ENCODE measurements at regions not wholly inside any gene's neighbourhood (a gene's known extent, or its start where the extent isn't known, plus 50 kb on each side); places are given as distances from the start of the nearest gene placed in this dataset.

DNA sequence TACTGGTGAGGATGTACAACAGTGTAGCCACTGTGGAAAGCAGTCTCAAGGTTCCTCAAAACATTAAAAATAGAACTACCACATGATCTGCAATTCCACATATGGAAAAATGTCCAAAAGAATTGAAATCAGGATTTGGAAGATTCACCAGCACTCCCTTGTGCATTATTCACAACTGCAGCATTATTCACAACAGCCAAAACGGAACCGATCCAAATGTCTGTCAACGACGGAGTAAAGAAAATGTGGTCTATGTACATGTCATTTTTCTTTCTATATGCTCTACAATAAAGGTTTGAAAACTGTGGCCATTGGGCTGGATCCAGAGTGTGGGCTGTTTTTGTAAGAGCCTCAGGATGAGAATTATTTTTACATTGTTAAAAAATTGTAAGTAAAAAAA, 1206.1 kb upstream of the CELF2 start:
- ChIA-PET POLR2A (no interaction called here), CTCF (no interaction called here)
- Mint-ChIP-seq H3K27ac (no peak overlapping the region), H3K4me1 (ENCODE audit: low read depth) (no peaks in the 10 kb centered on the region), H3K27me3 (no peaks in the 10 kb centered on the region), H3K9me3 (peaks cover 5% of the 10 kb centered on the region), H3K36me3 (ENCODE audit: low read depth) (no peaks in the 10 kb centered on the region), H3K4me3 (no peak overlapping the region)
- no peak for ATAC-seq
- DNase-seq, result no peak
- TF ChIP-seq, protein P1, sequence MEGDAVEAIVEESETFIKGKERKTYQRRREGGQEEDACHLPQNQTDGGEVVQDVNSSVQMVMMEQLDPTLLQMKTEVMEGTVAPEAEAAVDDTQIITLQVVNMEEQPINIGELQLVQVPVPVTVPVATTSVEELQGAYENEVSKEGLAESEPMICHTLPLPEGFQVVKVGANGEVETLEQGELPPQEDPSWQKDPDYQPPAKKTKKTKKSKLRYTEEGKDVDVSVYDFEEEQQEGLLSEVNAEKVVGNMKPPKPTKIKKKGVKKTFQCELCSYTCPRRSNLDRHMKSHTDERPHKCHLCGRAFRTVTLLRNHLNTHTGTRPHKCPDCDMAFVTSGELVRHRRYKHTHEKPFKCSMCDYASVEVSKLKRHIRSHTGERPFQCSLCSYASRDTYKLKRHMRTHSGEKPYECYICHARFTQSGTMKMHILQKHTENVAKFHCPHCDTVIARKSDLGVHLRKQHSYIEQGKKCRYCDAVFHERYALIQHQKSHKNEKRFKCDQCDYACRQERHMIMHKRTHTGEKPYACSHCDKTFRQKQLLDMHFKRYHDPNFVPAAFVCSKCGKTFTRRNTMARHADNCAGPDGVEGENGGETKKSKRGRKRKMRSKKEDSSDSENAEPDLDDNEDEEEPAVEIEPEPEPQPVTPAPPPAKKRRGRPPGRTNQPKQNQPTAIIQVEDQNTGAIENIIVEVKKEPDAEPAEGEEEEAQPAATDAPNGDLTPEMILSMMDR (IDR thresholded peaks at IDR 0.05), result no peak
- intact Hi-C loops (cut with micrococcal nuclease), result no loop called here

GRCh38 chr10:9814285-9814864, 1203.3 kb upstream of the CELF2 start:
- DNase-seq, result no peak
- TF ChIP-seq, protein P1 (IDR thresholded peaks at IDR 0.05), result no peak
- intact Hi-C loops (cut with micrococcal nuclease), result no loop called here
- no peak for ATAC-seq
- Mint-ChIP-seq H3K4me1 (ENCODE audit: low read depth) (no peaks in the 10 kb centered on the region), H3K27ac (no peak overlapping the region), H3K9me3 (peaks cover 5% of the 10 kb centered on the region), H3K4me3 (no peak overlapping the region), H3K36me3 (ENCODE audit: low read depth) (no peaks in the 10 kb centered on the region), H3K27me3 (no peaks in the 10 kb centered on the region)
- CTCF ChIA-PET, result no interaction called here
- POLR2A ChIA-PET, result no interaction called here

DNA sequence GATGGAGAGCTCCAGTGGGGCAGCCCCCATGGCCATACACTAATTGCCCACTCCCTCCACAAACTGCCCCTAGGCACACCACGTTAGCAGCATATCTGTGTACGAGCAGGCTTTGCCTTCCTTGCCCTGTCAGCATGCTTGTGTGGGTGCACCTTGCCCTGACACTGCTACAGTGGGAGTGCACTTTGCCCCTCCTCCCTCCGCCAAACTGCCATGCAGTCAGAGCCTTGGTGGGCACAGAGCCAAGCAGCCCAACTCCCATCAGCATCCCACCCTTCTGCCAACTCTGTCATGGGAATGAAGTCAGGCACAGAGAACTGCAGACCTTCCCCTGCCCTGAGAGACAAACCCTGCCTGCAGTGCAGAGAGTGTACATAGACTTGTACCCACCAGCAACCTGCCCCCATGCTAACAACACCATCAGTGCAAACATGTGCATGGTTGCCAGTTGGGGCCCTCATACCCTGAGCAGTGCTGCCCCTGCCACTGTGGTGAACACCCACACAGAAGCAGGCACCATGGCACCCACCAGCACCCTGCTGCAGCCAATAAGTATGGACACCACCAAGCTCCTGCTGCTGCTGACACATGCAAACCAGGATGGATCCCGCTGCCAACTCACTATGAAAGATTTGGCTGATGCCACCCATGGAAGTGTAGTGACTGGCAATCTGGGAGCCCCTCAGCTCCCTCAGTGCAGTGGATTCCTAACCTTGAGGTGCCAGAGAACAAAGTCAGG, 1197.7 kb upstream of the CELF2 start:
- intact Hi-C loops (cut with micrococcal nuclease), result no loop called here
- ATAC-seq, result no peak
- H3K4me1 Mint-ChIP-seq (ENCODE audit: low read depth), result no peaks in the 10 kb centered on the region
- ChIA-PET CTCF (no interaction called here), POLR2A (no interaction called here)
- H3K27me3 Mint-ChIP-seq, result no peaks in the 10 kb centered on the region
- H3K27ac Mint-ChIP-seq, result no peak overlapping the region
- H3K36me3 Mint-ChIP-seq (ENCODE audit: low read depth), result no peaks in the 10 kb centered on the region
- no peak overlapping the region for H3K4me3 Mint-ChIP-seq
- TF ChIP-seq, protein P1 (IDR thresholded peaks at IDR 0.05), result no peak
- peaks cover 5% of the 10 kb centered on the region for H3K9me3 Mint-ChIP-seq
- no peak for DNase-seq

GRCh38 chr10:9823268-9823930, 1194.3 kb upstream of the CELF2 start:
- no peaks in the 10 kb centered on the region for H3K9me3 Mint-ChIP-seq
- no peak for DNase-seq
- H3K4me1 Mint-ChIP-seq (ENCODE audit: low read depth), result no peaks in the 10 kb centered on the region
- H3K36me3 Mint-ChIP-seq (ENCODE audit: low read depth), result no peaks in the 10 kb centered on the region
- ChIA-PET CTCF (no interaction called here), POLR2A (no interaction called here)
- TF ChIP-seq, protein P1 (IDR thresholded peaks at IDR 0.05), result no peak
- no peak overlapping the region for H3K27ac Mint-ChIP-seq
- no peaks in the 10 kb centered on the region for H3K27me3 Mint-ChIP-seq
- no peak overlapping the region for H3K4me3 Mint-ChIP-seq
- intact Hi-C loops (cut with micrococcal nuclease), result no loop called here
- ATAC-seq, result no peak

DNA sequence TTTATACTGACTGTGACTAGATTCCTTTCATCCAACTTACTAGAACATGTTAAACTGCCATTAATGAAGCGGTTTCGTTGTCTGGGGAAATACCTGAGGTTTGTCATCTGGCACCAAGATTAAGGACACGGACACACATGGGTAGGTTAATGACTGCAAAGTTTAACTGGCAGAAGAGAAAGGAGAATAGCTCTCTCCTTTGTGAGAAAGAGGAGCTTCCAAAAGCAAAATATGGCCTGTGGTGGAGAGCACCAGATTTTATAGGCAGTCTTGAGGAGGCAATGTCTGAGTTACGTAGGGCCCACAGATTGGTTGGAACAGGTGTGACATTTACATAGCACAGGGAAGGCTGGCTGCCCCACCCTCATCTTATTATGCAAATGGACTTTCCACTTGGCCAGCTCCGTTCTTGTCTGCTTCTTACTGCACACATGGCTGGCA, 1193.0 kb upstream of the CELF2 start:
- DNase-seq (no peak), ATAC-seq (no peak)
- intact Hi-C loops (cut with micrococcal nuclease), result no loop called here
- no peaks in the 10 kb centered on the region for H3K4me1 Mint-ChIP-seq (ENCODE audit: low read depth)
- H3K9me3 Mint-ChIP-seq, result no peaks in the 10 kb centered on the region
- ChIA-PET CTCF (no interaction called here), POLR2A (no interaction called here)
- H3K4me3 Mint-ChIP-seq, result no peak overlapping the region
- no peak overlapping the region for H3K27ac Mint-ChIP-seq
- TF ChIP-seq, protein P1 (IDR thresholded peaks at IDR 0.05), result no peak
- peaks cover 1% of the 10 kb centered on the region for H3K27me3 Mint-ChIP-seq
- no peaks in the 10 kb centered on the region for H3K36me3 Mint-ChIP-seq (ENCODE audit: low read depth)

Measured in activated CD8-positive, alpha-beta T cell treated with anti-CD3 and anti-CD28 coated beads for 36 hours (primary cell).